CD4-positive, alpha-beta memory T cell (primary cell): ENCODE measurements at regions not wholly inside any gene's neighbourhood (a gene's known extent, or its start where the extent isn't known, plus 50 kb on each side); places are given as distances from the start of the nearest gene placed in this dataset.
"Not testable (repeated sequence)": the region's sequence is repeated elsewhere in the genome, so short reads cannot be mapped to it uniquely, and the experiment has no call there.

Experiments used
- CTCF ChIA-PET: fragments of 350-600 bp; sonication (Branson Sonifier 250); formaldehyde crosslinking; loops from one replicate; lab custom pipeline; 2021; ENCODE audit warnings: inconsistent platforms; ENCODE audit not compliant: partially characterized antibody; lab: Charles Lee
- POLR2A ChIA-PET: fragments of 350-600 bp; sonication (Branson Sonifier 250); formaldehyde crosslinking; loops from one replicate; lab custom pipeline; 2021; ENCODE audit not compliant: partially characterized antibody; lab: Charles Lee
- DNase-seq, 5 donors: peaks; one replicate each; pipeline versions ENCODE4 v3.0.0 to v3.0.0-alpha.2; 2020 to 2022; ENCODE audit warnings: mixed read lengths in 1 of 5
- H3K27ac ChIP-seq: one replicate; pipeline ENCODE4 v1.7.0; 2013; ENCODE audit warnings: low read depth, low read length
- H3K27me3 ChIP-seq: 2 replicates; pipeline ENCODE4 v1.7.0; 2013; ENCODE audit warnings: mild to moderate bottlenecking, low read length, moderate library complexity; ENCODE audit not compliant: insufficient read depth
- H3K36me3 ChIP-seq: 2 replicates; pipeline ENCODE4 v1.7.0; 2013; ENCODE audit warnings: mild to moderate bottlenecking, low read length, moderate library complexity; ENCODE audit not compliant: insufficient read depth
- H3K4me1 ChIP-seq: 2 replicates; pipeline ENCODE4 v1.7.0; 2013; ENCODE audit warnings: mild to moderate bottlenecking, low read length, moderate library complexity; ENCODE audit not compliant: insufficient read depth
- H3K4me3 ChIP-seq, 2 donors: one replicate each; pipeline ENCODE4 v1.7.0; 2013; ENCODE audit warnings: low read length in 2 of 2, mild to moderate bottlenecking in 1 of 2
- H3K9me3 ChIP-seq, 2 donors: one replicate each; pipeline ENCODE4 v1.7.0; 2013; ENCODE audit warnings: low read length in 2 of 2, control low read depth in 1 of 2; ENCODE audit not compliant: control insufficient read depth in 1 of 2
- H3K27ac Mint-ChIP-seq, 7 donors: one replicate each; pipeline ENCODE4 v1.8.0; 2020 to 2021; ENCODE audit warnings: mixed read lengths in 7 of 7, mild to moderate bottlenecking in 6 of 7, inconsistent platforms in 3 of 7, moderate library complexity in 3 of 7
- H3K27me3 Mint-ChIP-seq, 2 donors: one replicate each; pipeline ENCODE4 v1.8.0; 2020 to 2021; ENCODE audit warnings: mixed read lengths in 2 of 2
- H3K36me3 Mint-ChIP-seq, 2 donors: one replicate each; pipeline ENCODE4 v1.8.0; 2020 to 2021; ENCODE audit warnings: mixed read lengths in 2 of 2, inconsistent platforms in 1 of 2, mild to moderate bottlenecking in 1 of 2
- H3K4me1 Mint-ChIP-seq, 4 donors: one replicate each; pipeline ENCODE4 v1.8.0; 2020 to 2021; ENCODE audit warnings: mixed read lengths in 4 of 4, mild to moderate bottlenecking in 1 of 4
- H3K4me3 Mint-ChIP-seq, 8 donors: one replicate each; pipeline ENCODE4 v1.8.0; 2020 to 2021; ENCODE audit warnings: mixed read lengths in 8 of 8, mild to moderate bottlenecking in 7 of 8, moderate library complexity in 6 of 8, inconsistent platforms in 3 of 8
- H3K9me3 Mint-ChIP-seq, 8 donors: one replicate each; pipeline ENCODE4 v1.8.0; 2020 to 2021; ENCODE audit warnings: mixed read lengths in 8 of 8, mild to moderate bottlenecking in 5 of 8, inconsistent platforms in 3 of 8, moderate library complexity in 1 of 8
- intact Hi-C: fragments of 100-400 bp; cut with micrococcal nuclease; formaldehyde crosslinking; loops from one replicate; pipeline ENCODE4 v1.15.1; 2023

- Mint-ChIP-seq H3K36me3 (peaks cover 0 to 11% of the 10 kb centered on the region in 2 donors), H3K27ac (peak overlapping the region in 1 of 7 donors; percentile 43)
- H3K4me1 ChIP-seq, DNase-seq, intact Hi-C loops, H3K9me3 ChIP-seq, POLR2A ChIA-PET, H3K4me3 Mint-ChIP-seq, H3K9me3 Mint-ChIP-seq, CTCF ChIA-PET, H3K4me1 Mint-ChIP-seq, H3K27me3 ChIP-seq, H3K36me3 ChIP-seq, H3K27me3 Mint-ChIP-seq, H3K4me3 ChIP-seq, H3K27ac ChIP-seq: not testable (repeated sequence)
These were observed 248.5 kb upstream of the FOXN3 start for GRCh38 chr14:89665300-89666081.

GRCh38 chr14:89661392-89661791, 244.4 kb upstream of the FOXN3 start:
- intact Hi-C loops: no loop called here
- no peaks in the 10 kb centered on the region for H3K27me3 ChIP-seq
- Mint-ChIP-seq H3K27ac (no peak overlapping the region), H3K9me3 (peaks cover 1 to 9% (median 5%) of the 10 kb centered on the region in 8 donors), H3K36me3 (peaks cover 0 to 11% of the 10 kb centered on the region in 2 donors), H3K4me3 (no peak overlapping the region), H3K4me1 (peaks cover 0 to 3% (median 1%) of the 10 kb centered on the region in 4 donors), H3K27me3 (no peaks in the 10 kb centered on the region)
- no peak overlapping the region for H3K4me3 ChIP-seq
- ChIA-PET CTCF (no interaction called here), POLR2A (no interaction called here)
- no peaks in the 10 kb centered on the region for H3K4me1 ChIP-seq
- H3K36me3 ChIP-seq: no peaks in the 10 kb centered on the region
- H3K9me3 ChIP-seq: peaks cover 0 to 3% of the 10 kb centered on the region in 2 donors
- DNase-seq: no peak
- no peak overlapping the region for H3K27ac ChIP-seq

GRCh38 chr14:89660625-89661233, 243.7 kb upstream of the FOXN3 start:
- H3K36me3 ChIP-seq, H3K4me3 Mint-ChIP-seq, H3K36me3 Mint-ChIP-seq, H3K27me3 ChIP-seq, H3K4me1 ChIP-seq, H3K27ac ChIP-seq, H3K4me1 Mint-ChIP-seq, H3K27ac Mint-ChIP-seq, H3K27me3 Mint-ChIP-seq, H3K9me3 Mint-ChIP-seq, H3K9me3 ChIP-seq, DNase-seq, H3K4me3 ChIP-seq, intact Hi-C loops: not testable (repeated sequence)
- ChIA-PET CTCF (interaction anchor here (0.6 to 0.9 kb wide), 2 partner anchors 19 to 20 kb away, joined by 3 to 4 read pairs; no protein-coding TSS in a partner anchor), POLR2A (interaction anchor here (1.1 kb wide), 1 partner anchor 19 kb away, joined by 3 read pairs; no protein-coding TSS in a partner anchor)

- H3K36me3 Mint-ChIP-seq: peaks cover 0 to 5% of the 10 kb centered on the region in 2 donors
- H3K27ac Mint-ChIP-seq: no peak overlapping the region
- CTCF ChIA-PET: interaction anchor here (0.6 to 0.9 kb wide), 2 partner anchors 18 to 20 kb away, joined by 3 to 4 read pairs; no protein-coding TSS in a partner anchor
- no peak overlapping the region for H3K27ac ChIP-seq
- POLR2A ChIA-PET: interaction anchor here (1.1 kb wide), 1 partner anchor 18 kb away, joined by 3 read pairs; no protein-coding TSS in a partner anchor
- H3K27me3 Mint-ChIP-seq: no peaks in the 10 kb centered on the region
- no peaks in the 10 kb centered on the region for H3K27me3 ChIP-seq
- H3K9me3 Mint-ChIP-seq: peaks cover 0 to 5% (median 1%) of the 10 kb centered on the region in 8 donors
- no peak overlapping the region for H3K4me3 Mint-ChIP-seq
- H3K36me3 ChIP-seq: no peaks in the 10 kb centered on the region
- DNase-seq: no peak
- peaks cover 0 to 4% (median 1%) of the 10 kb centered on the region in 4 donors for H3K4me1 Mint-ChIP-seq
- peaks cover 0 to 3% of the 10 kb centered on the region in 2 donors for H3K9me3 ChIP-seq
- intact Hi-C loops: no loop called here
- no peaks in the 10 kb centered on the region for H3K4me1 ChIP-seq
- no peak overlapping the region for H3K4me3 ChIP-seq
These were observed 243.1 kb upstream of the FOXN3 start for GRCh38 chr14:89660166-89660565.

GRCh38 chr14:89658977-89659670, 242.1 kb upstream of the FOXN3 start:
- Mint-ChIP-seq H3K27me3 (no peaks in the 10 kb centered on the region), H3K27ac (peak overlapping the region in 2 of 7 donors; percentile 5 to 69), H3K36me3 (no peaks in the 10 kb centered on the region), H3K4me1 (peaks cover 0 to 4% (median 1%) of the 10 kb centered on the region in 4 donors), H3K4me3 (peak overlapping the region in 1 of 8 donors; percentile 17), H3K9me3 (peaks cover 0 to 3% (median 0%) of the 10 kb centered on the region in 8 donors)
- intact Hi-C loops: loop anchor here (5.0 kb wide), 1 partner anchor 42 kb away; no protein-coding TSS in a partner anchor
- Histone ChIP-seq H3K36me3 (no peaks in the 10 kb centered on the region), H3K4me1 (no peaks in the 10 kb centered on the region), H3K9me3 (peaks cover 0 to 3% of the 10 kb centered on the region in 2 donors), H3K27ac (no peak overlapping the region), H3K27me3 (no peaks in the 10 kb centered on the region), H3K4me3 (no peak overlapping the region)
- ChIA-PET CTCF (no interaction called here), POLR2A (no interaction called here)
- DNase-seq: no peak

GRCh38 chr14:89657014-89657413, 240.0 kb upstream of the FOXN3 start:
- H3K27ac ChIP-seq: no peak overlapping the region
- no peak overlapping the region for H3K27ac Mint-ChIP-seq
- H3K4me3 Mint-ChIP-seq: no peak overlapping the region
- ChIA-PET CTCF (no interaction called here), POLR2A (interaction anchor here (0.9 kb wide), 1 partner anchor 64 kb away, joined by 3 read pairs; no protein-coding TSS in a partner anchor)
- H3K9me3 Mint-ChIP-seq: peaks cover 0 to 3% (median 0%) of the 10 kb centered on the region in 8 donors
- intact Hi-C loops: loop anchor here (5.0 kb wide), 1 partner anchor 40 kb away; no protein-coding TSS in a partner anchor
- H3K4me1 Mint-ChIP-seq: peaks cover 0 to 4% (median 1%) of the 10 kb centered on the region in 4 donors
- no peaks in the 10 kb centered on the region for H3K27me3 ChIP-seq
- no peaks in the 10 kb centered on the region for H3K4me1 ChIP-seq
- no peaks in the 10 kb centered on the region for H3K36me3 Mint-ChIP-seq
- H3K9me3 ChIP-seq: peaks cover 0 to 3% of the 10 kb centered on the region in 2 donors
- H3K27me3 Mint-ChIP-seq: no peaks in the 10 kb centered on the region
- H3K4me3 ChIP-seq: no peak overlapping the region
- H3K36me3 ChIP-seq: no peaks in the 10 kb centered on the region
- DNase-seq: no peak
